Keratinocyte (primary cell): ENCODE measurements at regions not wholly inside any gene's neighbourhood (a gene's known extent, or its start where the extent isn't known, plus 50 kb on each side); places are given as distances from the start of the nearest gene placed in this dataset.

Experiments used
- DNase-seq: peaks from one replicate; pipeline ENCODE4 v3.0.0-alpha.2; 2011; ENCODE audit warnings: low read depth, missing footprints, low spot score
- FAIRE-seq: peaks from 2 replicates; lab custom pipeline; 2011; peaks lifted over from hg19 to GRCh38; lab: Jason Lieb, UNC
- H2AFZ ChIP-seq: 2 replicates; pipeline ENCODE4 v1.6.0; 2012; ENCODE audit warnings: low read length, control low read depth, inconsistent platforms; ENCODE audit not compliant: control insufficient read depth
- H3K27ac ChIP-seq: 2 replicates; pipeline ENCODE4 v1.5.1; 2011; ENCODE audit warnings: low read length; ENCODE audit not compliant: control insufficient read depth, insufficient read depth
- H3K27me3 ChIP-seq: 3 replicates; pipeline ENCODE4 v1.6.0; 2011; ENCODE audit warnings: low read length; ENCODE audit not compliant: control insufficient read depth, insufficient read depth; ENCODE audit errors: extremely low read depth
- H3K36me3 ChIP-seq, 2 experiments: 2 replicates in 1 of 2; 3 replicates in 1 of 2; pipeline ENCODE4 v1.5.1; 2011; ENCODE audit warnings: low read length in 2 of 2, mild to moderate bottlenecking in 1 of 2; ENCODE audit not compliant: control insufficient read depth in 2 of 2, insufficient read depth in 2 of 2; ENCODE audit errors: extremely low read depth in 1 of 2
- H3K4me1 ChIP-seq: 3 replicates; pipeline ENCODE4 v1.5.1; 2011; ENCODE audit warnings: low read length; ENCODE audit not compliant: control insufficient read depth, insufficient read depth; ENCODE audit errors: extremely low read depth
- H3K4me2 ChIP-seq: 3 replicates; pipeline ENCODE4 v1.6.0; 2011; ENCODE audit warnings: low read depth, low read length; ENCODE audit not compliant: control insufficient read depth, insufficient read depth; ENCODE audit errors: extremely low read depth
- H3K4me3 ChIP-seq, 3 experiments: fragments of 200-600 bp in 1 of 3; sonication (generic) in 1 of 3; 2 replicates in 2 of 3; 3 replicates in 1 of 3; pipeline ENCODE4 v1.5.1; 2011 to 2016; ENCODE audit warnings: low read length in 3 of 3, mild to moderate bottlenecking in 3 of 3, control low read depth in 2 of 3, inconsistent platforms in 1 of 3, low read depth in 1 of 3, mixed read lengths in 1 of 3, mixed run types in 1 of 3, moderate library complexity in 1 of 3; ENCODE audit not compliant: control insufficient read depth in 2 of 3, insufficient read depth in 2 of 3; ENCODE audit errors: extremely low read depth in 1 of 3
- H3K79me2 ChIP-seq: 2 replicates; pipeline ENCODE4 v1.6.0; 2012; ENCODE audit warnings: low read length; ENCODE audit not compliant: control insufficient read depth, insufficient read depth
- H3K9ac ChIP-seq: 3 replicates; pipeline ENCODE4 v1.6.0; 2011; ENCODE audit warnings: low read length; ENCODE audit not compliant: control insufficient read depth, insufficient read depth; ENCODE audit errors: extremely low read depth
- H3K9me1 ChIP-seq: 3 replicates; pipeline ENCODE4 v1.6.0; 2011; ENCODE audit warnings: low read length; ENCODE audit not compliant: control insufficient read depth, insufficient read depth; ENCODE audit errors: extremely low read depth
- H3K9me3 ChIP-seq: 2 replicates; pipeline ENCODE4 v1.5.1; 2012; ENCODE audit warnings: low read depth, low read length; ENCODE audit not compliant: control insufficient read depth
- H4K20me1 ChIP-seq: 3 replicates; pipeline ENCODE4 v1.6.0; 2011; ENCODE audit warnings: low read length; ENCODE audit not compliant: control insufficient read depth, insufficient read depth; ENCODE audit errors: extremely low read depth
- EZH2 ChIP-seq: IDR thresholded peaks from one replicate; pipeline ENCODE4 v1.6.1; 2012; ENCODE audit warnings: inconsistent platforms, mild to moderate bottlenecking, low read length, moderate library complexity
- dilution Hi-C: fragments of 300-500 bp; cut with MboI; formaldehyde crosslinking; loops from one replicate; pipeline ENCODE4 v1.7.0; 2020; ENCODE audit warnings: low sequenced_read_pairs; ENCODE audit not compliant: extremely low pct_ligation_motif_present
- TF ChIP-seq, protein P1 (sequence below), 3 experiments: IDR thresholded peaks in 1 of 3; conservative IDR thresholded peaks in 1 of 3; optimal IDR thresholded peaks in 1 of 3; 2 replicates in 2 of 3; 3 replicates in 1 of 3; pipeline versions ENCODE3 to v1.5.1; 2011; ENCODE audit warnings: low read length in 3 of 3, mild to moderate bottlenecking in 3 of 3, moderate library complexity in 2 of 3, control low read depth in 1 of 3, inconsistent platforms in 1 of 3; ENCODE audit not compliant: insufficient read depth in 2 of 3; ENCODE audit errors: extremely low read depth in 1 of 3

DNA sequence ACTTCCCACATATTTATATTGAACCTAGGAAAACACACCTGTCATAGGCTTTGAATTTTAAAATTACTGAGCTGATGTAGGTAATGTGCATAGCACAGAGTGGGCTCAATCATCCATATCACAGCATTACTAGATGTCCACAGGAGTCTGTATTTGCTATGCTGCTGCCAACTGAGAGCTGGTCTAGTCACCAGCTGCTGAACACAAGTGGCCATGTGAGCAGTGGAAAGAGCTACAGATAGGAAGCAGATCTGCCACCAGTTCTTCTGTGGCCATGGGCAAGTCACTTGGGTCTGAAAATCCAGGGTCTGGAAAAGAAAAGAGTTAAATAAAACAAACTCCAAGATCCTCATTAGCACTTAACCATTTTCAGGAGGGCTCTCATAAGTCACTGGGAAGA is 91.8 kb downstream of the APIP start:
- H3K4me1 ChIP-seq, result peaks cover 14% of the 10 kb centered on the region
- no peak overlapping the region for H3K9ac ChIP-seq
- H4K20me1 ChIP-seq, result no peaks in the 10 kb centered on the region
- H3K79me2 ChIP-seq, result no peaks in the 10 kb centered on the region
- H3K27ac ChIP-seq, result no peak overlapping the region
- no peak for TF ChIP-seq EZH2
- TF ChIP-seq, protein P1, sequence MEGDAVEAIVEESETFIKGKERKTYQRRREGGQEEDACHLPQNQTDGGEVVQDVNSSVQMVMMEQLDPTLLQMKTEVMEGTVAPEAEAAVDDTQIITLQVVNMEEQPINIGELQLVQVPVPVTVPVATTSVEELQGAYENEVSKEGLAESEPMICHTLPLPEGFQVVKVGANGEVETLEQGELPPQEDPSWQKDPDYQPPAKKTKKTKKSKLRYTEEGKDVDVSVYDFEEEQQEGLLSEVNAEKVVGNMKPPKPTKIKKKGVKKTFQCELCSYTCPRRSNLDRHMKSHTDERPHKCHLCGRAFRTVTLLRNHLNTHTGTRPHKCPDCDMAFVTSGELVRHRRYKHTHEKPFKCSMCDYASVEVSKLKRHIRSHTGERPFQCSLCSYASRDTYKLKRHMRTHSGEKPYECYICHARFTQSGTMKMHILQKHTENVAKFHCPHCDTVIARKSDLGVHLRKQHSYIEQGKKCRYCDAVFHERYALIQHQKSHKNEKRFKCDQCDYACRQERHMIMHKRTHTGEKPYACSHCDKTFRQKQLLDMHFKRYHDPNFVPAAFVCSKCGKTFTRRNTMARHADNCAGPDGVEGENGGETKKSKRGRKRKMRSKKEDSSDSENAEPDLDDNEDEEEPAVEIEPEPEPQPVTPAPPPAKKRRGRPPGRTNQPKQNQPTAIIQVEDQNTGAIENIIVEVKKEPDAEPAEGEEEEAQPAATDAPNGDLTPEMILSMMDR (optimal IDR thresholded peaks at IDR 0.05 in 1 of 3, IDR thresholded peaks at IDR 0.05 in 1 of 3, conservative IDR thresholded peaks at IDR 0.05 in 1 of 3; ENCODE audit: extremely low read depth in 1 of 3, insufficient read depth in 2 of 3, low read length in 3 of 3), result no peak
- no peak overlapping the region for H3K4me3 ChIP-seq
- H2AFZ ChIP-seq, result no peak overlapping the region
- H3K36me3 ChIP-seq, result no peaks in the 10 kb centered on the region
- FAIRE-seq (no peak), DNase-seq (no peak)
- H3K4me2 ChIP-seq, result no peak overlapping the region
- no peaks in the 10 kb centered on the region for H3K9me1 ChIP-seq
- dilution Hi-C loops, result no loop called here
- H3K27me3 ChIP-seq, result no peaks in the 10 kb centered on the region
- H3K9me3 ChIP-seq, result no peaks in the 10 kb centered on the region

DNA sequence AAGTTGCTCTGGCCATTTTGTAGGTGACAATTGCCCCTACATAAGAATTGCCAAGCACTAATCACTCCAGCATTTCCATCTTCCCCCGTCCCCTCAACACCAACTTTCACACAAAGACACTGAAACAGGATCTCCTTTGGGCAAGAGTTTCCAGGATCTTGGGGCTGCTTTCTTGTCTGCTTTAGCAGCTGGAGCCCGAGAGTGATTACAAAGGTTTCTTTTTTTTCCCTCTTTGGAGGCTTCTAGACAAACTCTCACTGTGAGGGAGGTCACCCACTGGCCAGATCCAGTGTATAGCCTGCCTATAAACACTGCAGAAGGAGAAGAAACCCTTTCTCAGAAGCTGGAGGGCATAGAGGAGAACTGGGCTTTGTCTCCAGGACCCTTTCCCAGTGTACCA is 92.5 kb downstream of the APIP start:
- Histone ChIP-seq H3K9ac (no peak overlapping the region), H3K9me3 (no peaks in the 10 kb centered on the region), H3K79me2 (no peaks in the 10 kb centered on the region), H3K27me3 (no peaks in the 10 kb centered on the region), H3K36me3 (no peaks in the 10 kb centered on the region), H3K4me1 (peaks cover 14% of the 10 kb centered on the region), H4K20me1 (no peaks in the 10 kb centered on the region), H2AFZ (no peak overlapping the region), H3K27ac (no peak overlapping the region), H3K4me2 (no peak overlapping the region), H3K4me3 (no peak overlapping the region), H3K9me1 (no peaks in the 10 kb centered on the region)
- DNase-seq, result no peak
- dilution Hi-C loops, result no loop called here
- TF ChIP-seq EZH2, result no peak
- TF ChIP-seq, protein P1 (optimal IDR thresholded peaks at IDR 0.05 in 1 of 3, IDR thresholded peaks at IDR 0.05 in 1 of 3, conservative IDR thresholded peaks at IDR 0.05 in 1 of 3; ENCODE audit: extremely low read depth in 1 of 3, insufficient read depth in 2 of 3, low read length in 3 of 3), result no peak
- no peak for FAIRE-seq
